ENCODE measurements at regions not wholly inside any gene's neighbourhood (a gene's known extent, or its start where the extent isn't known, plus 50 kb on each side); places are given as distances from the start of the nearest gene placed in this dataset.

DNA sequence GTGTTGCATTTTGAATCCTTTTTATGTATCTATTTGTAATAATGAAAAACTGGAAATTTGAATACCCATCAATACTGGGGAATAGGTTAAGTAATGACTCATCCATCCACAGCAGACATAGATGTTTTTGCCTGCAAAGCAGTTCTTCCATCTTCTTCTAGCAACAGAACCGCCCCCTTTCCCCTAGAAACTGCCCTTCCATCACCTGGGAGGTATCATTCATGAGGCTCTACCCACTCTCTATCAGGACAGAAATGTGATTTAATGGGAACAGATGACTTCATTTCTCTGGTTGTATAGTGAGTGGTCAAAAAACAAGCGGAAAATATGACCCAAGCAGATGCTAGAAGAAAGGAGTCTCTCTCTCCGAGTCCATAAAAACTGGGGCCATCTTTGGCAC, 532.8 kb downstream of the UQCRFS1 start:
- ChIA-PET CTCF (interaction anchor here (0.8 kb wide), 1 partner anchor 24 kb away, joined by 3 read pairs; no protein-coding TSS in a partner anchor), POLR2A (interaction anchor here (0.6 kb wide), 1 partner anchor 326 kb away, joined by 4 read pairs; no protein-coding TSS in a partner anchor)
- TF ChIP-seq, protein P1, sequence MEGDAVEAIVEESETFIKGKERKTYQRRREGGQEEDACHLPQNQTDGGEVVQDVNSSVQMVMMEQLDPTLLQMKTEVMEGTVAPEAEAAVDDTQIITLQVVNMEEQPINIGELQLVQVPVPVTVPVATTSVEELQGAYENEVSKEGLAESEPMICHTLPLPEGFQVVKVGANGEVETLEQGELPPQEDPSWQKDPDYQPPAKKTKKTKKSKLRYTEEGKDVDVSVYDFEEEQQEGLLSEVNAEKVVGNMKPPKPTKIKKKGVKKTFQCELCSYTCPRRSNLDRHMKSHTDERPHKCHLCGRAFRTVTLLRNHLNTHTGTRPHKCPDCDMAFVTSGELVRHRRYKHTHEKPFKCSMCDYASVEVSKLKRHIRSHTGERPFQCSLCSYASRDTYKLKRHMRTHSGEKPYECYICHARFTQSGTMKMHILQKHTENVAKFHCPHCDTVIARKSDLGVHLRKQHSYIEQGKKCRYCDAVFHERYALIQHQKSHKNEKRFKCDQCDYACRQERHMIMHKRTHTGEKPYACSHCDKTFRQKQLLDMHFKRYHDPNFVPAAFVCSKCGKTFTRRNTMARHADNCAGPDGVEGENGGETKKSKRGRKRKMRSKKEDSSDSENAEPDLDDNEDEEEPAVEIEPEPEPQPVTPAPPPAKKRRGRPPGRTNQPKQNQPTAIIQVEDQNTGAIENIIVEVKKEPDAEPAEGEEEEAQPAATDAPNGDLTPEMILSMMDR (IDR thresholded peaks at IDR 0.05; ENCODE audit: insufficient read depth, low read depth, low read length): no peak
- H3K4me3 ChIP-seq (ENCODE audit: low read depth, low read length): no peak overlapping the region
- no peak for DNase-seq (ENCODE audit: low read depth)
- no peaks in the 10 kb centered on the region for H3K27me3 ChIP-seq (ENCODE audit: control insufficient read depth, insufficient read depth, low read length)
- H3K36me3 ChIP-seq (ENCODE audit: control insufficient read depth, insufficient read depth, low read length): no peaks in the 10 kb centered on the region

GRCh38 chr19:28670836-28671235, 542.1 kb downstream of the UQCRFS1 start:
- ChIA-PET CTCF (interaction anchor here (1.6 kb wide), 1 partner anchor 10 kb away, joined by 4 read pairs; no protein-coding TSS in a partner anchor), POLR2A (no interaction called here)
- no peak for DNase-seq (ENCODE audit: low read depth)
- TF ChIP-seq, protein P1 (IDR thresholded peaks at IDR 0.05; ENCODE audit: insufficient read depth, low read depth, low read length): no peak
- no peak overlapping the region for H3K4me3 ChIP-seq (ENCODE audit: low read depth, low read length)
- H3K36me3 ChIP-seq (ENCODE audit: control insufficient read depth, insufficient read depth, low read length): no peaks in the 10 kb centered on the region
- no peaks in the 10 kb centered on the region for H3K27me3 ChIP-seq (ENCODE audit: control insufficient read depth, insufficient read depth, low read length)

DNA sequence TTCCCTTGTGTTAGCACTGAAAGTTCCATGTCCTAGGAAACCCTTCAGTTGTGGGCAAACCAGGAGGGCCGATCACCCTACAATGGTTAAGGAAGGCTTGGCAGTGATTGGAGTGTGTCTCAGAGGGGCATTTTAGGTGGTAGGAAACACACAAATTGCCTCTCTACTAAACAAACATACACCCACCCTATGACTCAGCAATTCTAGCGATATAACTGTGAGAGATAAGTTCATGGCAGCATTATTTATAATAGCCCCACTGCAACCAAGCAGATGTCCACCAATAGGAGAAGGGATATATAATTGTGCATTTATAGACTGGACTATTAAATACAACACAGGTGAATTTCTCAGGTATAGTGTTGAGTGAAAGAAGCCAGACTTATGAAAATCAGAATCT, 543.1 kb downstream of the UQCRFS1 start:
- CTCF ChIA-PET: interaction anchor here (1.6 kb wide), 1 partner anchor 9 kb away, joined by 4 read pairs; no protein-coding TSS in a partner anchor
- POLR2A ChIA-PET: no interaction called here

GRCh38 chr19:28667348-28667977, 545.5 kb downstream of the UQCRFS1 start:
- ChIA-PET CTCF (interaction anchor here (1.1 to 1.7 kb wide), 2 partner anchors 9 to 34 kb away, joined by 4 to 7 read pairs; no protein-coding TSS in a partner anchor), POLR2A (no interaction called here)
- no peak overlapping the region for H3K4me3 ChIP-seq (ENCODE audit: low read depth, low read length)
- H3K27me3 ChIP-seq (ENCODE audit: control insufficient read depth, insufficient read depth, low read length): no peaks in the 10 kb centered on the region
- no peaks in the 10 kb centered on the region for H3K36me3 ChIP-seq (ENCODE audit: control insufficient read depth, insufficient read depth, low read length)
- TF ChIP-seq, protein P1 (IDR thresholded peaks at IDR 0.05; ENCODE audit: insufficient read depth, low read depth, low read length): no peak
- no peak for DNase-seq (ENCODE audit: low read depth)

More for the DNA sequence above, 543.1 kb downstream of the UQCRFS1 start:
- no peak for DNase-seq (ENCODE audit: low read depth)
- no peaks in the 10 kb centered on the region for H3K27me3 ChIP-seq (ENCODE audit: control insufficient read depth, insufficient read depth, low read length)
- H3K4me3 ChIP-seq (ENCODE audit: low read depth, low read length): no peak overlapping the region
- TF ChIP-seq, protein P1 (IDR thresholded peaks at IDR 0.05; ENCODE audit: insufficient read depth, low read depth, low read length): no peak
- H3K36me3 ChIP-seq (ENCODE audit: control insufficient read depth, insufficient read depth, low read length): no peaks in the 10 kb centered on the region

GRCh38 chr19:28665748-28666147, 547.2 kb downstream of the UQCRFS1 start:
- no peaks in the 10 kb centered on the region for H3K27me3 ChIP-seq (ENCODE audit: control insufficient read depth, insufficient read depth, low read length)
- DNase-seq (ENCODE audit: low read depth): no peak
- no peak overlapping the region for H3K4me3 ChIP-seq (ENCODE audit: low read depth, low read length)
- ChIA-PET POLR2A (no interaction called here), CTCF (no interaction called here)
- TF ChIP-seq, protein P1 (IDR thresholded peaks at IDR 0.05; ENCODE audit: insufficient read depth, low read depth, low read length): no peak
- H3K36me3 ChIP-seq (ENCODE audit: control insufficient read depth, insufficient read depth, low read length): no peaks in the 10 kb centered on the region

Measured in BJ (cell line).